AG04450 (cell line): ENCODE measurements at regions not wholly inside any gene's neighbourhood (a gene's known extent, or its start where the extent isn't known, plus 50 kb on each side); places are given as distances from the start of the nearest gene placed in this dataset.
"Not testable (repeated sequence)": the region's sequence is repeated elsewhere in the genome, so short reads cannot be mapped to it uniquely, and the experiment has no call there.

Experiments
- CTCF ChIA-PET: fragments of 300-600, 350-600 bp; formaldehyde crosslinking; extraction: SDS; loops from one replicate; lab custom pipeline; 2022; ENCODE audit warnings: antibody characterized with exemption, inconsistent platforms; lab: Charles Lee
- POLR2A ChIA-PET: fragments of 350-600 bp; formaldehyde crosslinking; extraction: SDS; loops from one replicate; lab custom pipeline; 2021; ENCODE audit warnings: antibody characterized with exemption, inconsistent platforms; lab: Yijun Ruan, JAX
- DNase-seq: peaks from one replicate; pipeline ENCODE4 v3.0.0-alpha.2; 2011; ENCODE audit warnings: low read depth, low spot score
- H3K27ac ChIP-seq: one replicate; pipeline ENCODE4 v1.5.1; 2012; ENCODE audit warnings: low read depth, low read length, control low read depth
- H3K27me3 ChIP-seq: one replicate; pipeline ENCODE4 v1.6.0; 2012; ENCODE audit warnings: low read length; ENCODE audit not compliant: control insufficient read depth, insufficient read depth
- H3K4me3 ChIP-seq: 2 replicates; pipeline ENCODE4 v1.5.1; 2011; ENCODE audit warnings: mild to moderate bottlenecking, low read depth, low read length, control low read depth
- H3K9me3 ChIP-seq: 2 replicates; pipeline ENCODE4 v1.5.1; 2012; ENCODE audit warnings: low read length; ENCODE audit not compliant: control insufficient read depth, insufficient read depth
- TF ChIP-seq, protein P1 (sequence below): IDR thresholded peaks from 2 replicates; pipeline ENCODE4 v1.5.1; 2011; ENCODE audit warnings: low read depth, low read length, control low read depth, inconsistent platforms

DNA sequence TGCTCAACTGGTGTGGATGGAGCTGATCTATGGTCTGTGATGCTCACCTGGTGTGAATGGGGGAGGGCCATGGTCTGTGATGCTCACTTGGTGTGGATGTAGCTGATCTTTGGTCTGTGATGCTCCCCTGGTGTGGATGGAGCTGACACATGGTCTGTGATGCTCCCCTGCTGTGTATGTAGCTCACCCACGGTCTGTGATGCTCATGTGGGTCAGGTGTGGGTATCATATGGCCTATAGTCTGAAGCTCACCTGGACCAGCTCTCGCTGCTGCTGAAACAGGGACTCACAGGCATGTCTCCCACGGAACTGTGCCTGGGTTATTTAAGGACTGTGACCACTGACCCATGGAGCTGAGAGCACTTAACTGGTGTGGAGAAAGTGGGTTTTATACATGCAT lies 109.7 kb downstream of the CRLF2 start:
- Histone ChIP-seq H3K27me3 (no peaks in the 10 kb centered on the region), H3K9me3 (peaks cover 59% of the 10 kb centered on the region), H3K4me3 (no peak overlapping the region), H3K27ac (no peak overlapping the region)
- ChIA-PET CTCF (no interaction called here), POLR2A (no interaction called here)
- no peak for DNase-seq
- TF ChIP-seq, protein P1, sequence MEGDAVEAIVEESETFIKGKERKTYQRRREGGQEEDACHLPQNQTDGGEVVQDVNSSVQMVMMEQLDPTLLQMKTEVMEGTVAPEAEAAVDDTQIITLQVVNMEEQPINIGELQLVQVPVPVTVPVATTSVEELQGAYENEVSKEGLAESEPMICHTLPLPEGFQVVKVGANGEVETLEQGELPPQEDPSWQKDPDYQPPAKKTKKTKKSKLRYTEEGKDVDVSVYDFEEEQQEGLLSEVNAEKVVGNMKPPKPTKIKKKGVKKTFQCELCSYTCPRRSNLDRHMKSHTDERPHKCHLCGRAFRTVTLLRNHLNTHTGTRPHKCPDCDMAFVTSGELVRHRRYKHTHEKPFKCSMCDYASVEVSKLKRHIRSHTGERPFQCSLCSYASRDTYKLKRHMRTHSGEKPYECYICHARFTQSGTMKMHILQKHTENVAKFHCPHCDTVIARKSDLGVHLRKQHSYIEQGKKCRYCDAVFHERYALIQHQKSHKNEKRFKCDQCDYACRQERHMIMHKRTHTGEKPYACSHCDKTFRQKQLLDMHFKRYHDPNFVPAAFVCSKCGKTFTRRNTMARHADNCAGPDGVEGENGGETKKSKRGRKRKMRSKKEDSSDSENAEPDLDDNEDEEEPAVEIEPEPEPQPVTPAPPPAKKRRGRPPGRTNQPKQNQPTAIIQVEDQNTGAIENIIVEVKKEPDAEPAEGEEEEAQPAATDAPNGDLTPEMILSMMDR, result no peak

DNA sequence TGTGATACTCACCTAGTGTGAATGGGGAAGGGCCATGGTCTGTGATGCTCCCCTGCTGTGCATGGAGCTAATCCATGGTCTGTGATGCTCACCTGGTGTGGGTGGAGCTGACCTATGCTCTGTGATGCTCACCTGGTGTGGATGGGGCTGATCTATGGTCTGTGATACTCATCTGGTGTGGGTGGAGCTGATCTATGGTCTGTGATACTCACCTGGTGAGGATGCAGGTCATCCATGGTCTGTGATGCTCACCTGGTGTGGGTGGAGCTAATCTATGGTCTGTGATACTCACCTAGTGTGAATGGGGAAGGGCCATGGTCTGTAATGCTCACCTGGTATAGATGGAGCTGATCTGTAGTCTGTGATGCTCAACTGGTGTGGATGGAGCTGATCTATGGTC lies 110.2 kb downstream of the CRLF2 start:
- H3K4me3 ChIP-seq, H3K27me3 ChIP-seq, DNase-seq, POLR2A ChIA-PET, H3K27ac ChIP-seq, CTCF ChIA-PET: not testable (repeated sequence)
- peaks cover 58% of the 10 kb centered on the region for H3K9me3 ChIP-seq

DNA sequence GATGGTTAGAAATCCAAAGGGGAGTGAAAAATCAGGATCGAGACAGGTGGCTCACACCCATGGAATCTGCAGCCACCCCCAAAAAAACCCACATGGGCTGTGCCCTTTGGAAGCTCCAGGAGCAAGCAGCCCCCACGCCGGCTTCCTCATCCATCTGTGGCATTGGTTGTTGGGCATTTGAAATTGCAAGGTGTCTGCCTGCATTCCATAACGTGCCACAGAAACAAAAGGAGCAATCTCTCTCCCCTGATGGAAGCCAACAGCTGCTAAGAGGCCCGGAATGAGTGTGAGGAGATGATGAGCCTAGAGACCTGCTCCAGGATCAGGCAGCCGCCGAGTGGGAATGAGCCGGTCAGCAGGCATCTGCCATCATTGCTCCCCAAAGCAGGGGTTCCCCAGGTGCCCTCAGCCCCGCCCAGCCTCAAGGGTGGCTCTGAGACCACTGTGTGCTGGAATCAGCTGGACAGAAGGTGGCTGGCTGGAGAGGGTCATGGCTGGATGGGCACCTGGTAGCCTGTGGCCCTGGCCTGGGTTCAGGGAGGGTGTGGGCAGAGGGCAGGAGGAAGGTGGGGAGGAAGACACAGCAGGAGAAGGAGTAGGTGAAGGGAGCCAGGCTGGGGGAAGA lies 113.2 kb downstream of the CRLF2 start:
- CTCF ChIA-PET, result no interaction called here
- Histone ChIP-seq H3K27me3 (no peaks in the 10 kb centered on the region), H3K9me3 (peaks cover 60% of the 10 kb centered on the region), H3K27ac (no peak overlapping the region), H3K4me3 (no peak overlapping the region)
- TF ChIP-seq, protein P1, result no peak
- DNase-seq, result no peak
- POLR2A ChIA-PET, result no interaction called here

DNA sequence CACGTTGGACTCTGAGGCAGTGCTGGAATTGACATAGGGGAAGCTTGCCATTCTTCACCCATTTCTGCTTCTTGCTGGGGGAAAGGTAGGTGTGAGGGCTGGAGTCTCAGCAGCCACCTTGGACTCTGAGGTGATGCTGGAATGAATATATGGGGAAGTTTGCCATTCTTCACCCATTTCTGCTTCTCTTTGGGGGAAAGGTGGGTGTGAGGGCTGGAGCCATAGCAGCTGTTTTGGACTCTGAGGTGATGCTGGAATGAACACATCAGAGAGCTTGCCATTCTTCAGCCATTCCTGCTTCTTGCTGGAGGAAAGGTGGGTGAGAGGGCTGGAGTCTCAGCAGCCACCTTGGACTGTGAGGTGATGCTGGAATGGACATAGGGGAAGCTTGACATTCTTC lies 115.1 kb downstream of the CRLF2 start:
- Histone ChIP-seq H3K9me3 (peaks cover 56% of the 10 kb centered on the region), H3K27ac (no peak overlapping the region), H3K27me3 (no peaks in the 10 kb centered on the region), H3K4me3 (no peak overlapping the region)
- ChIA-PET CTCF (no interaction called here), POLR2A (no interaction called here)
- TF ChIP-seq, protein P1, result no peak
- DNase-seq, result no peak

DNA sequence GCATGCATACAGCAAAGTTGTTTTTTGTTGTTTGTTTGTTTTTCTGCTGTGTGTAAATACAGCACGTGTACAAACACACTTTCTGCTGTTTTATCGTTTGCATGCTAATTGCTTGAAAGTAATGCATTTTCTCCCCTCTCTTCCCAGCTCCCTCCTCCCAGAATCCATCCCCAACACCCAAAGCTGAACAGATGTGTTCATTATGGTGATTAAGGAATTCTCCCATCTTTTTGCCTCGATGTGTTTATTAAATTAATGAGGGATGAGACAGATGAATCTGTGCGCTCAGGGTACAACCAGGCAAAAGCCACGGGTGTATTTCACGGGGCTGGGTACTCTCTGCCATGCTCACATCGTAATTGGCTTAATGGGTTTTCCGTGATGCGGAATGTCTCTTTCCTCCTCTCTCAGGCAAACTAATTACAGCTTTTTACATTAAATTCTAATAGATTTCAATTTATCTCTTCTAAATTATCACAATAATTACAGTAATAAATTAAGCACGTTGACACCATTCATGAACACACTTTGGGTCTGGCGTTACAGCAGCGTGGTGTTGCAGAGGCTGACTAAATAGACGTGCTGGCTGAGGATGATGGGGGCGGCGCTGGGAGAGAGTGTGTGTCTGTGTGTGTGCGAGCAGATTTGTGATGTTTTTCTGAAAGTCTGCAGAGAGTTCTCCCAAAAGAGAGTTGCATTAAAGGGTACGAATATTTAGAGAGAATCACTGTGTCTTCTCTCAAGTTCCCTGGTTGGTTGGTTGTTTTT lies 117.7 kb downstream of the CRLF2 start:
- Histone ChIP-seq H3K9me3 (peaks cover 65% of the 10 kb centered on the region), H3K27ac (no peak overlapping the region), H3K27me3 (no peaks in the 10 kb centered on the region), H3K4me3 (no peak overlapping the region)
- ChIA-PET CTCF (no interaction called here), POLR2A (no interaction called here)
- TF ChIP-seq, protein P1, result no peak
- no peak for DNase-seq
